Ovary (tissue), 7 donors: ENCODE measurements at regions not wholly inside any gene's neighbourhood (a gene's known extent, or its start where the extent isn't known, plus 50 kb on each side); places are given as distances from the start of the nearest gene placed in this dataset.

ENCODE experiments used
- DNase-seq, 5 donors: peaks; one replicate each; pipeline ENCODE4 v3.0.0-alpha.2; 2019 to 2020
- H3K27ac ChIP-seq, 2 donors: fragments of 200-600 bp; one replicate each; pipeline versions ENCODE4 v1.5.1 to v1.8.0; 2019 to 2022
- H3K27me3 ChIP-seq: fragments of 200-600 bp; one replicate; pipeline ENCODE4 v1.8.0; 2022
- H3K36me3 ChIP-seq: fragments of 200-600 bp; sonication (generic); one replicate; pipeline ENCODE4 v1.5.1; 2019
- H3K4me1 ChIP-seq: one replicate; pipeline ENCODE4 v1.8.1; 2013; ENCODE audit warnings: mild to moderate bottlenecking, moderate library complexity; ENCODE audit not compliant: insufficient read depth
- H3K4me3 ChIP-seq: fragments of 200-600 bp; sonication (generic); one replicate; pipeline ENCODE4 v1.5.1; 2017
- H3K9me3 ChIP-seq, 2 donors: fragments of 200-600 bp in 1 of 2; sonication (generic) in 1 of 2; one replicate each; pipeline versions ENCODE4 v1.5.1 to v1.8.1; 2013 to 2019; ENCODE audit warnings: mild to moderate bottlenecking in 1 of 2, moderate library complexity in 1 of 2
- EP300 ChIP-seq: sonication (generic); formaldehyde crosslinking; IDR thresholded peaks from one replicate; pipeline ENCODE4 v1.6.1; 2017; ENCODE audit warnings: antibody characterized with exemption
- POLR2A ChIP-seq: fragments of 450-650 bp; IDR thresholded peaks from one replicate; pipeline ENCODE4 v1.6.1; 2017; ENCODE audit warnings: antibody characterized with exemption, mild to moderate bottlenecking, moderate library complexity
- WGBS, 3 donors: extraction: QIAGEN DNeasy Blood & Tissue Kit in 1 of 3; methylation state at CpG; one replicate each; pipeline versions ENCODE4 v1.1.5 to v1.1.7; 2013 to 2017; 5-methylcytosine and 5-hydroxymethylcytosine counted together
- intact Hi-C, 4 donors: fragments of 100-400 bp; cut with DNase I; formaldehyde crosslinking; loops; one replicate each; pipeline versions ENCODE4 v1.11.0 to v1.15.1; 2022 to 2023
- TF ChIP-seq, protein P1 (sequence below), 3 donors: fragments of 450-650 bp in 2 of 3; fragments of 200-600 bp in 1 of 3; IDR thresholded peaks; one replicate each; pipeline versions ENCODE4 v1.5.1 to v1.8.0; 2016 to 2022; ENCODE audit warnings: antibody characterized with exemption in 3 of 3, mild to moderate bottlenecking in 1 of 3
- donor health status: DM: no; HTN: no; CAD: no; lungs with moderate emphysema.
- donor health status: DM: no; HTN: no; CAD: no.
- donor health status: Bipolar disorder and iron deficiency.
- donor health status: DM: no; HTN: no; CAD: no.
- donor health status: DM: yes; HTN: yes; CAD: no.

DNA sequence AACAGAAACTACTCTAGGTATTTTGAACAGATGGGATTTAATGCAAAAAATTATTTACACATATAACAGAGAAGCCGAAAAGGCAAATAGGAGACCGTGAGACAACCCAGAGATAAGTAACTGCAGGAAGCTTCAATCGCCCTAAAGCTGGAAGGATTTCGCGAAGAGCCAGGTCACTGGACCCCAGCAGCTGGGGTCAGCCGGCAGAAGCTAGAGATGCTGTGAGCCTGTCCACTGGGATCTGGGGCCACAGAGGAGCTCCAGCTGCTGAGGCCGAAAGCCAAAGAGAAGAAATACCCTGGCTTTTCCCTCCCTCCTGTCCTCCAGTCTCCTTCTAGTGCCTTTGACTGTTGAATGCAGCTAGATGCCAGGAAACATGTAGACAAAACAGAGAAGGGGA, 192.8 kb upstream of the BCOR start:
- intact Hi-C loops = no loop called here
- Histone ChIP-seq H3K27ac (no peak overlapping the region), H3K4me3 (no peak overlapping the region), H3K27me3 (no peaks in the 10 kb centered on the region), H3K4me1 (no peaks in the 10 kb centered on the region), H3K9me3 (peaks cover 0 to 6% of the 10 kb centered on the region in 2 donors), H3K36me3 (no peaks in the 10 kb centered on the region)
- 33 to 57% (median 55%) methylated on average over 7 of the region's 7 CpGs for WGBS, 3 donors
- no peak for DNase-seq
- no peak for TF ChIP-seq POLR2A
- TF ChIP-seq, protein P1, sequence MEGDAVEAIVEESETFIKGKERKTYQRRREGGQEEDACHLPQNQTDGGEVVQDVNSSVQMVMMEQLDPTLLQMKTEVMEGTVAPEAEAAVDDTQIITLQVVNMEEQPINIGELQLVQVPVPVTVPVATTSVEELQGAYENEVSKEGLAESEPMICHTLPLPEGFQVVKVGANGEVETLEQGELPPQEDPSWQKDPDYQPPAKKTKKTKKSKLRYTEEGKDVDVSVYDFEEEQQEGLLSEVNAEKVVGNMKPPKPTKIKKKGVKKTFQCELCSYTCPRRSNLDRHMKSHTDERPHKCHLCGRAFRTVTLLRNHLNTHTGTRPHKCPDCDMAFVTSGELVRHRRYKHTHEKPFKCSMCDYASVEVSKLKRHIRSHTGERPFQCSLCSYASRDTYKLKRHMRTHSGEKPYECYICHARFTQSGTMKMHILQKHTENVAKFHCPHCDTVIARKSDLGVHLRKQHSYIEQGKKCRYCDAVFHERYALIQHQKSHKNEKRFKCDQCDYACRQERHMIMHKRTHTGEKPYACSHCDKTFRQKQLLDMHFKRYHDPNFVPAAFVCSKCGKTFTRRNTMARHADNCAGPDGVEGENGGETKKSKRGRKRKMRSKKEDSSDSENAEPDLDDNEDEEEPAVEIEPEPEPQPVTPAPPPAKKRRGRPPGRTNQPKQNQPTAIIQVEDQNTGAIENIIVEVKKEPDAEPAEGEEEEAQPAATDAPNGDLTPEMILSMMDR (IDR thresholded peaks at IDR 0.05) = no peak
- TF ChIP-seq EP300 = no peak

GRCh38 chrX:40285876-40286275, 188.1 kb upstream of the BCOR start:
- TF ChIP-seq POLR2A (no peak), EP300 (no peak)
- TF ChIP-seq, protein P1 (IDR thresholded peaks at IDR 0.05) = no peak
- H3K9me3 ChIP-seq = peaks cover 0 to 6% of the 10 kb centered on the region in 2 donors
- H3K27me3 ChIP-seq = no peaks in the 10 kb centered on the region
- no peaks in the 10 kb centered on the region for H3K36me3 ChIP-seq
- H3K4me3 ChIP-seq = no peak overlapping the region
- WGBS, 3 donors = 87 to 98% (median 96%) methylated on average over 2 of the region's 2 CpGs
- intact Hi-C loops = no loop called here
- no peak for DNase-seq
- H3K4me1 ChIP-seq = peaks cover 2% of the 10 kb centered on the region
- no peak overlapping the region for H3K27ac ChIP-seq

DNA sequence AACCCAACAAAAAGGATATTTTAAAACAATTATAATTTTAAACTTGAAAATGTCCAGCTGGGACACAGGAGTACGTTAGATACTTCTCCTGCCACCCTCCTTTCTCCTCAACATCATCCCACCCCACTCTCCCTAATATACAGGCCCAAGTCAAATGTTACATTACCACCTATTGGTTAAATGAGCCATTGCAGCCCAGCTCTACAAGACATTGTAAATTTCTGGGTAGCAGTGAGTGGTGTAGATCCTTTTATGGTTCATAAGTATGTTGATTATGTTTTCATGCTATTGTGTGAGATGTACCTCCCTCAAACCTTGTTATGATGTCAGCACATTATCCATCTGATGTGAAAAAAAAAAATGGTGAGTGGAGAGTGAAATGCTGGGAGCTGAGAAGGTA, 187.1 kb upstream of the BCOR start:
- H3K9me3 ChIP-seq = peaks cover 0 to 3% of the 10 kb centered on the region in 2 donors
- DNase-seq = no peak
- intact Hi-C loops = no loop called here
- no peaks in the 10 kb centered on the region for H3K36me3 ChIP-seq
- no peaks in the 10 kb centered on the region for H3K27me3 ChIP-seq
- no peak overlapping the region for H3K4me3 ChIP-seq
- 35 to 43% (median 43%) methylated on average over 1 of the region's 1 CpG for WGBS, 3 donors
- peak overlapping the region in 1 of 2 donors; percentile 53 for H3K27ac ChIP-seq
- H3K4me1 ChIP-seq = peaks cover 2% of the 10 kb centered on the region
- TF ChIP-seq EP300 = no peak
- TF ChIP-seq POLR2A = no peak
- TF ChIP-seq, protein P1 (IDR thresholded peaks at IDR 0.05) = no peak

- peaks cover 2% of the 10 kb centered on the region for H3K4me1 ChIP-seq
- no peaks in the 10 kb centered on the region for H3K27me3 ChIP-seq
- no peaks in the 10 kb centered on the region for H3K9me3 ChIP-seq
- peak overlapping the region in 1 of 2 donors; percentile 53 for H3K27ac ChIP-seq
- H3K36me3 ChIP-seq = no peaks in the 10 kb centered on the region
- intact Hi-C loops = no loop called here
- no peak overlapping the region for H3K4me3 ChIP-seq
- 47 to 58% (median 51%) methylated on average over 2 of the region's 2 CpGs for WGBS, 3 donors
- DNase-seq = no peak
- TF ChIP-seq POLR2A (no peak), EP300 (no peak)
- TF ChIP-seq, protein P1 (IDR thresholded peaks at IDR 0.05) = no peak
Measured at GRCh38 chrX:40283981-40284380, 186.2 kb upstream of the BCOR start.
